Esophagus muscularis mucosa (tissue), 3 donors: ENCODE measurements at regions not wholly inside any gene's neighbourhood (a gene's known extent, or its start where the extent isn't known, plus 50 kb on each side); places are given as distances from the start of the nearest gene placed in this dataset.

Experiments used
- POLR2A ChIP-seq: fragments of 450-650 bp; IDR thresholded peaks from one replicate; pipeline ENCODE4 v1.6.1; 2017; ENCODE audit warnings: antibody characterized with exemption, moderate library complexity, mild to moderate bottlenecking, low read depth
- TF ChIP-seq, protein P1 (sequence below), 3 experiments: fragments of 200-600 bp in 2 of 3; fragments of 450-650 bp in 1 of 3; sonication (generic) in 2 of 3; IDR thresholded peaks; one replicate each; pipeline ENCODE4 v1.5.1; 2017 to 2019; ENCODE audit warnings: antibody characterized with exemption in 3 of 3, mild to moderate bottlenecking in 2 of 3, moderate library complexity in 1 of 3

DNA sequence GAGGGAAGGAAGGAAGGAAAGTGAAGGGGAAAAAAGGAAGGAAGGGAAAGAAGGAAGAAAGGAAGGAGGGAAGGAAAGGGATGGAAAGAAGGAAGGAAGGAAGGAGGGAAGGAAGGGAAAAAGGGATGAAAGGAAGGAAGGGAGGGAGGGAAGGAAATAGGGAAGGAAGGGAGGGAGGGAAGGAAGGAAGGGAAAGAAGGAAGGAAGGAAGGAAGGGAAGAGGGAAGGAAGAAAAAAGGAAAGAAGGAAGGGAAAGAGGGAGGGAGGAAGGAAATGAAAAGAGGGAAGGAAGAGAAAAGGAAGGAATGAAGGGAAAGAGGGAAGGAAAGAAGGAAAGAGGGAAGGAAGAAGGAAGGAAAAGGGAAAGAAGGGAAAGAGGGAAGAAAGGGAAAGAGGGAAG, 136.9 kb downstream of the BARX1 start:
- TF ChIP-seq POLR2A: no peak
- TF ChIP-seq, protein P1, sequence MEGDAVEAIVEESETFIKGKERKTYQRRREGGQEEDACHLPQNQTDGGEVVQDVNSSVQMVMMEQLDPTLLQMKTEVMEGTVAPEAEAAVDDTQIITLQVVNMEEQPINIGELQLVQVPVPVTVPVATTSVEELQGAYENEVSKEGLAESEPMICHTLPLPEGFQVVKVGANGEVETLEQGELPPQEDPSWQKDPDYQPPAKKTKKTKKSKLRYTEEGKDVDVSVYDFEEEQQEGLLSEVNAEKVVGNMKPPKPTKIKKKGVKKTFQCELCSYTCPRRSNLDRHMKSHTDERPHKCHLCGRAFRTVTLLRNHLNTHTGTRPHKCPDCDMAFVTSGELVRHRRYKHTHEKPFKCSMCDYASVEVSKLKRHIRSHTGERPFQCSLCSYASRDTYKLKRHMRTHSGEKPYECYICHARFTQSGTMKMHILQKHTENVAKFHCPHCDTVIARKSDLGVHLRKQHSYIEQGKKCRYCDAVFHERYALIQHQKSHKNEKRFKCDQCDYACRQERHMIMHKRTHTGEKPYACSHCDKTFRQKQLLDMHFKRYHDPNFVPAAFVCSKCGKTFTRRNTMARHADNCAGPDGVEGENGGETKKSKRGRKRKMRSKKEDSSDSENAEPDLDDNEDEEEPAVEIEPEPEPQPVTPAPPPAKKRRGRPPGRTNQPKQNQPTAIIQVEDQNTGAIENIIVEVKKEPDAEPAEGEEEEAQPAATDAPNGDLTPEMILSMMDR (IDR thresholded peaks at IDR 0.05): no peak
